ENCODE measurements at regions not wholly inside any gene's neighbourhood (a gene's known extent, or its start where the extent isn't known, plus 50 kb on each side); places are given as distances from the start of the nearest gene placed in this dataset.

- Histone ChIP-seq H3K9me2 (replicated peaks; ENCODE audit: low read depth, low read length) (no peaks in the 10 kb centered on the region), H3F3A (ENCODE audit: low read depth) (no peaks in the 10 kb centered on the region), H3K4me2 (ENCODE audit: low read depth, low read length, poor library complexity, severe bottlenecking) (no peak overlapping the region), H3K9me3 (ENCODE audit: insufficient read depth, low read depth, low read length) (no peaks in the 10 kb centered on the region), H3K79me2 (ENCODE audit: insufficient read depth, low read length) (no peaks in the 10 kb centered on the region), H3K27me3 (ENCODE audit: insufficient read depth, low read length, poor library complexity, severe bottlenecking) (no peaks in the 10 kb centered on the region), H4K20me1 (ENCODE audit: insufficient read depth, low read length, poor library complexity, severe bottlenecking) (no peaks in the 10 kb centered on the region), H3K4me3 (ENCODE audit: low read length, poor library complexity, severe bottlenecking) (no peak overlapping the region), H2AFZ (ENCODE audit: low read length) (no peak overlapping the region), H3K36me3 (ENCODE audit: insufficient read depth, low read length) (no peaks in the 10 kb centered on the region), H3K9ac (ENCODE audit: low read depth, low read length, poor library complexity, severe bottlenecking) (no peak overlapping the region), H3K4me1 (ENCODE audit: insufficient read depth, low read length, poor library complexity, severe bottlenecking) (no peaks in the 10 kb centered on the region)
- no peak for TF ChIP-seq EZH2phosphoT487 (IDR thresholded peaks at IDR 0.05; ENCODE audit: borderline replicate concordance)
- TF ChIP-seq, protein P1, sequence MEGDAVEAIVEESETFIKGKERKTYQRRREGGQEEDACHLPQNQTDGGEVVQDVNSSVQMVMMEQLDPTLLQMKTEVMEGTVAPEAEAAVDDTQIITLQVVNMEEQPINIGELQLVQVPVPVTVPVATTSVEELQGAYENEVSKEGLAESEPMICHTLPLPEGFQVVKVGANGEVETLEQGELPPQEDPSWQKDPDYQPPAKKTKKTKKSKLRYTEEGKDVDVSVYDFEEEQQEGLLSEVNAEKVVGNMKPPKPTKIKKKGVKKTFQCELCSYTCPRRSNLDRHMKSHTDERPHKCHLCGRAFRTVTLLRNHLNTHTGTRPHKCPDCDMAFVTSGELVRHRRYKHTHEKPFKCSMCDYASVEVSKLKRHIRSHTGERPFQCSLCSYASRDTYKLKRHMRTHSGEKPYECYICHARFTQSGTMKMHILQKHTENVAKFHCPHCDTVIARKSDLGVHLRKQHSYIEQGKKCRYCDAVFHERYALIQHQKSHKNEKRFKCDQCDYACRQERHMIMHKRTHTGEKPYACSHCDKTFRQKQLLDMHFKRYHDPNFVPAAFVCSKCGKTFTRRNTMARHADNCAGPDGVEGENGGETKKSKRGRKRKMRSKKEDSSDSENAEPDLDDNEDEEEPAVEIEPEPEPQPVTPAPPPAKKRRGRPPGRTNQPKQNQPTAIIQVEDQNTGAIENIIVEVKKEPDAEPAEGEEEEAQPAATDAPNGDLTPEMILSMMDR (conservative IDR thresholded peaks at IDR 0.05; ENCODE audit: low read length): no peak
Observed at GRCh38 chr16:52077607-52078006, 469.3 kb downstream of the TOX3 start.

DNA sequence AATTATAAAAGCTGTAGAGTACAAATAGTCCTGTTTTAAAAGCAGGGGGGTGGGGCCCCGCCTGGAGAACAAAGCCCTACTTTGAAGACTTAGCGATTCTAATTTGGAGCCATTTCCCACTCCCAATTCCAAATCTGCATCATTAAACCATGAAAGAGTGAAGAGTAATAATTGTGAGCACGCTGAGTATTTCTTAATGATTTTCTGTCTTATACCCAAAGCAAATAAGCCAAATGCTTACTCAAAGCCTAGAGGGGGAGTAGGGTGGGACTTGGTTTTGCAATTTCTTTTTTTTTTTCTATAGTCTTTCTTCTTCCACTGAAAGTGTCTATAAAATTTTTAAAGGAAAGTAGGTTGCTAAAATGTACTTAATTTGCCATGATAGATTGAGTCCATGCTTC, 470.1 kb downstream of the TOX3 start:
- Histone ChIP-seq H2AFZ (ENCODE audit: low read length) (no peak overlapping the region), H3K36me3 (ENCODE audit: insufficient read depth, low read length) (no peaks in the 10 kb centered on the region), H3K9me3 (ENCODE audit: insufficient read depth, low read depth, low read length) (no peaks in the 10 kb centered on the region), H3K79me2 (ENCODE audit: insufficient read depth, low read length) (no peaks in the 10 kb centered on the region), H3K9ac (ENCODE audit: low read depth, low read length, poor library complexity, severe bottlenecking) (no peak overlapping the region), H3K4me1 (ENCODE audit: insufficient read depth, low read length, poor library complexity, severe bottlenecking) (no peaks in the 10 kb centered on the region), H4K20me1 (ENCODE audit: insufficient read depth, low read length, poor library complexity, severe bottlenecking) (no peaks in the 10 kb centered on the region), H3K4me3 (ENCODE audit: low read length, poor library complexity, severe bottlenecking) (no peak overlapping the region), H3K27me3 (ENCODE audit: insufficient read depth, low read length, poor library complexity, severe bottlenecking) (no peaks in the 10 kb centered on the region), H3K9me2 (replicated peaks; ENCODE audit: low read depth, low read length) (no peaks in the 10 kb centered on the region), H3F3A (ENCODE audit: low read depth) (no peaks in the 10 kb centered on the region), H3K4me2 (ENCODE audit: low read depth, low read length, poor library complexity, severe bottlenecking) (no peak overlapping the region)
- no peak for TF ChIP-seq EZH2phosphoT487 (IDR thresholded peaks at IDR 0.05; ENCODE audit: borderline replicate concordance)
- TF ChIP-seq, protein P1 (conservative IDR thresholded peaks at IDR 0.05; ENCODE audit: low read length): no peak

- Histone ChIP-seq H3K36me3 (ENCODE audit: insufficient read depth, low read length) (no peaks in the 10 kb centered on the region), H3K9me3 (ENCODE audit: insufficient read depth, low read depth, low read length) (no peaks in the 10 kb centered on the region), H3K4me1 (ENCODE audit: insufficient read depth, low read length, poor library complexity, severe bottlenecking) (no peaks in the 10 kb centered on the region), H3K79me2 (ENCODE audit: insufficient read depth, low read length) (no peaks in the 10 kb centered on the region), H3F3A (ENCODE audit: low read depth) (no peaks in the 10 kb centered on the region), H3K9ac (ENCODE audit: low read depth, low read length, poor library complexity, severe bottlenecking) (no peak overlapping the region), H3K9me2 (replicated peaks; ENCODE audit: low read depth, low read length) (no peaks in the 10 kb centered on the region), H4K20me1 (ENCODE audit: insufficient read depth, low read length, poor library complexity, severe bottlenecking) (no peaks in the 10 kb centered on the region), H3K4me3 (ENCODE audit: low read length, poor library complexity, severe bottlenecking) (no peak overlapping the region), H3K27me3 (ENCODE audit: insufficient read depth, low read length, poor library complexity, severe bottlenecking) (no peaks in the 10 kb centered on the region), H3K4me2 (ENCODE audit: low read depth, low read length, poor library complexity, severe bottlenecking) (no peak overlapping the region), H2AFZ (ENCODE audit: low read length) (no peak overlapping the region)
- no peak for TF ChIP-seq EZH2phosphoT487 (IDR thresholded peaks at IDR 0.05; ENCODE audit: borderline replicate concordance)
- TF ChIP-seq, protein P1 (conservative IDR thresholded peaks at IDR 0.05; ENCODE audit: low read length): no peak
Observed at GRCh38 chr16:52076332-52076731, 470.6 kb downstream of the TOX3 start.
